ENCODE measurements at regions not wholly inside any gene's neighbourhood (a gene's known extent, or its start where the extent isn't known, plus 50 kb on each side); places are given as distances from the start of the nearest gene placed in this dataset.
A peak's percentile ranks its signal among the peaks of the same experiment; 100 is the strongest.

DNA sequence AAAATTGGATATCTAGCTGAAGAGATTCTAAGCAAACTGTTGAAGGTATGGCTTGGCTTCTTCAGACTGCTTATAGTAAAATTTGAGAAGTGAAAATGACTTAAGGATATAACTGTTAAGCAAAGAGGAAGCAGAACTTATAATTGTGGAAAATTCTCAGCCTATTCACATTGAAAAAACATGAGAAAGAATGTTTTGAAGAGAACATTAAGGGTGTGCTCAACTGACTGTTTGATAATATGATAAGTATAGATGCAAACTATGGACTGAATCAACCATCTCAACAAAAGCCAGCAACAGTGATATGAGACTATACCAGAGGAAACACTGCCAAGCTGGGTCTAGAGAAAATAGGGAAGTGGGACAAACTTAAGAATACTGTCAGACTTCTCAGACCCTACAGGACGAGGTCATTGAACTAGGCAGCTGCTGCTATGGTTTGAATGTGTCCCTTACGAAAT, 133.1 kb upstream of the PPP1R3A start:
- Histone ChIP-seq H3K4me3 (ENCODE audit: low read depth, low read length, poor library complexity, severe bottlenecking) (no peak overlapping the region), H3K27me3 (ENCODE audit: insufficient read depth, low read length) (no peaks in the 10 kb centered on the region), H2AFZ (ENCODE audit: low read length) (no peak overlapping the region), H3K4me2 (ENCODE audit: low read length) (peak overlapping the region; percentile 27; the same call in 1 of the 2 replicates), H3K36me3 (ENCODE audit: insufficient read depth, low read length) (no peaks in the 10 kb centered on the region), H3K79me2 (ENCODE audit: insufficient read depth, low read length) (no peaks in the 10 kb centered on the region), H3F3A (ENCODE audit: insufficient read depth, low read length) (no peaks in the 10 kb centered on the region; the same call in 1 of the 2 replicates), H3K4me1 (ENCODE audit: insufficient read depth, low read length, severe bottlenecking) (peaks cover 31% of the 10 kb centered on the region), H3K27ac (ENCODE audit: low read depth, low read length, poor library complexity, severe bottlenecking) (peak overlapping the region; percentile 80), H4K20me1 (ENCODE audit: insufficient read depth, low read length) (no peaks in the 10 kb centered on the region), H3K9ac (ENCODE audit: low read length) (no peak overlapping the region), H3K9me2 (ENCODE audit: low read depth, low read length) (no peaks in the 10 kb centered on the region), H3K9me3 (ENCODE audit: low read length) (peaks cover 4% of the 10 kb centered on the region; the same call in 1 of the 2 replicates)
- TF ChIP-seq EZH2 (IDR thresholded peaks at IDR 0.05; ENCODE audit: borderline replicate concordance, low read length): no peak
- TF ChIP-seq, protein P1, sequence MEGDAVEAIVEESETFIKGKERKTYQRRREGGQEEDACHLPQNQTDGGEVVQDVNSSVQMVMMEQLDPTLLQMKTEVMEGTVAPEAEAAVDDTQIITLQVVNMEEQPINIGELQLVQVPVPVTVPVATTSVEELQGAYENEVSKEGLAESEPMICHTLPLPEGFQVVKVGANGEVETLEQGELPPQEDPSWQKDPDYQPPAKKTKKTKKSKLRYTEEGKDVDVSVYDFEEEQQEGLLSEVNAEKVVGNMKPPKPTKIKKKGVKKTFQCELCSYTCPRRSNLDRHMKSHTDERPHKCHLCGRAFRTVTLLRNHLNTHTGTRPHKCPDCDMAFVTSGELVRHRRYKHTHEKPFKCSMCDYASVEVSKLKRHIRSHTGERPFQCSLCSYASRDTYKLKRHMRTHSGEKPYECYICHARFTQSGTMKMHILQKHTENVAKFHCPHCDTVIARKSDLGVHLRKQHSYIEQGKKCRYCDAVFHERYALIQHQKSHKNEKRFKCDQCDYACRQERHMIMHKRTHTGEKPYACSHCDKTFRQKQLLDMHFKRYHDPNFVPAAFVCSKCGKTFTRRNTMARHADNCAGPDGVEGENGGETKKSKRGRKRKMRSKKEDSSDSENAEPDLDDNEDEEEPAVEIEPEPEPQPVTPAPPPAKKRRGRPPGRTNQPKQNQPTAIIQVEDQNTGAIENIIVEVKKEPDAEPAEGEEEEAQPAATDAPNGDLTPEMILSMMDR (IDR thresholded peaks at IDR 0.05; ENCODE audit: low read length): no peak

DNA sequence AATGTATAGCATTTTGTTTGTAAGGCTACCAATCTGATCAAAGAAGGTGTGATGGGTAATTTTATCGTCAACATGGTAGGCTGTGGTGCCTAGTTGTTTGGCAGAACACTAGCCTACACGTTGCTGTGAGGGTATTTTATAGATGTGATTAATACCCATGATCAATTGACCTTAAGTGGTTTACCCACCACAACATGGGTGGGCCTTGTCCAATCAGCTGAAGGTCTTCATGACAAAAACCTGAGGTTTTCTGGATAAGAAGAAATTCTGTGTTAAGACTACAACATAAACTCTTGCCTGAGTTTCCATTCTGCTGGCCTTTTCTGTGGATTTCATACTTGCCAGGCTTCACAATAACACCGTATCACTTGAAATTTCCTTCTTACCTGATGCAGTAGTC, 131.8 kb upstream of the PPP1R3A start:
- H4K20me1 ChIP-seq (ENCODE audit: insufficient read depth, low read length): no peaks in the 10 kb centered on the region
- no peak overlapping the region for H2AFZ ChIP-seq (ENCODE audit: low read length)
- H3K4me1 ChIP-seq (ENCODE audit: insufficient read depth, low read length, severe bottlenecking): peaks cover 31% of the 10 kb centered on the region
- H3K79me2 ChIP-seq (ENCODE audit: insufficient read depth, low read length): no peaks in the 10 kb centered on the region
- H3K9me2 ChIP-seq (ENCODE audit: low read depth, low read length): no peaks in the 10 kb centered on the region
- H3K36me3 ChIP-seq (ENCODE audit: insufficient read depth, low read length): no peaks in the 10 kb centered on the region
- H3K9ac ChIP-seq (ENCODE audit: low read length): no peak overlapping the region
- TF ChIP-seq, protein P1 (IDR thresholded peaks at IDR 0.05; ENCODE audit: low read length): no peak
- no peak for TF ChIP-seq EZH2 (IDR thresholded peaks at IDR 0.05; ENCODE audit: borderline replicate concordance, low read length)
- no peaks in the 10 kb centered on the region; the same call in 1 of the 2 replicates for H3F3A ChIP-seq (ENCODE audit: insufficient read depth, low read length)
- H3K27me3 ChIP-seq (ENCODE audit: insufficient read depth, low read length): no peaks in the 10 kb centered on the region
- peak overlapping the region; percentile 9 for H3K27ac ChIP-seq (ENCODE audit: low read depth, low read length, poor library complexity, severe bottlenecking)
- H3K4me2 ChIP-seq (ENCODE audit: low read length): no peak overlapping the region
- H3K4me3 ChIP-seq (ENCODE audit: low read depth, low read length, poor library complexity, severe bottlenecking): no peak overlapping the region
- H3K9me3 ChIP-seq (ENCODE audit: low read length): peaks cover 4% of the 10 kb centered on the region; the same call in 1 of the 2 replicates

DNA sequence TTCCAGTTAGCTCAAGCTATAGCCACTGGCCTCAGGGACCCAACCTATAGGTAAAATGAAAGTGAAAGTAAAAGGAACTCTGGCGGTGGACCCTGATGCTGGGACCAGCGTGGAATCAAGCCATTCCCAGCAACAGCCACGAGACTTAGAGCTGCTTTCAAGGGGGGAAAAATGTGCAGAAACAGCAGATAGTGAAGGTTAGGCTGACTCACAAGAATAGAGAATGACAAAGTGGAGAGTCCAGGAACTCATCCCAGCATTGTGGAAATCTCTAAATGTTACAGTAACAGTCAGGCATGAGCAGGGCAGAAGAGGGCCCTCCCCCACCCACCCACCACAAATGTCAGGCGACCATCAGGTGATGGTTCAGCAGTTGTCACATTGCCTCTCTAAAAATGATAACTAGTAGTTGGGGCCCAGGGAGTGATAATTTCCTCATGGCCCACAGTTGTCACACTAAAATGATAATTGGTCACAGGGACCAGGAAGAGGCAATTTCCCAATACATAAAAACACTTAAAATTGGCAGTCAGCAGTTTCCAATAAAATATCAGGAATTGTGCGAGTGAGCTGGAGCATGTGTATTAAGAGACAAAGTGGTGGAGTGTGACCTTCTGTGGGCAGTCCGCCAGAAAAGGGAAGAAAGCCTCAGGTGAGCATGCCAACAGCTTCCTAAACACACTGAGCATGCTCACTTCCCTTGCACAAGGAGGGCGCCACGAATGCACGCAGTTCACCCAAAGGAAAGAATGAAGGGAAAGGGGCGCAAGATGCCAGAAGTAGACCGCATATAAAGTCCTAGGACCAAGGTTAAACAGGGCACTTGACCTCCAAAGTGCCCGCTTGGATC, 129.8 kb upstream of the PPP1R3A start:
- Histone ChIP-seq H3K27me3 (ENCODE audit: insufficient read depth, low read length) (no peaks in the 10 kb centered on the region), H3K4me1 (ENCODE audit: insufficient read depth, low read length, severe bottlenecking) (peaks cover 31% of the 10 kb centered on the region), H3F3A (ENCODE audit: insufficient read depth, low read length) (no peaks in the 10 kb centered on the region; the same call in 1 of the 2 replicates), H3K4me3 (ENCODE audit: low read depth, low read length, poor library complexity, severe bottlenecking) (peak overlapping the region; percentile 46), H3K9me3 (ENCODE audit: low read length) (peaks cover 3% of the 10 kb centered on the region; the same call in 1 of the 2 replicates), H3K27ac (ENCODE audit: low read depth, low read length, poor library complexity, severe bottlenecking) (no peak overlapping the region), H3K4me2 (ENCODE audit: low read length) (peak overlapping the region; percentile 53), H3K36me3 (ENCODE audit: insufficient read depth, low read length) (no peaks in the 10 kb centered on the region), H3K9ac (ENCODE audit: low read length) (no peak overlapping the region), H2AFZ (ENCODE audit: low read length) (peak overlapping the region; percentile 89), H4K20me1 (ENCODE audit: insufficient read depth, low read length) (no peaks in the 10 kb centered on the region), H3K79me2 (ENCODE audit: insufficient read depth, low read length) (no peaks in the 10 kb centered on the region), H3K9me2 (ENCODE audit: low read depth, low read length) (no peaks in the 10 kb centered on the region)
- TF ChIP-seq, protein P1 (IDR thresholded peaks at IDR 0.05; ENCODE audit: low read length): no peak
- TF ChIP-seq EZH2 (IDR thresholded peaks at IDR 0.05; ENCODE audit: borderline replicate concordance, low read length): no peak
